Endothelial cell (in vitro differentiated cells): ENCODE measurements at regions not wholly inside any gene's neighbourhood (a gene's known extent, or its start where the extent isn't known, plus 50 kb on each side); places are given as distances from the start of the nearest gene placed in this dataset.

Experiments used
- DNase-seq: peaks from one replicate; pipeline ENCODE4 v3.0.0; 2021; ENCODE audit warnings: low spot score
- H3K27ac Mint-ChIP-seq: one replicate; pipeline ENCODE4 v1.8.0; 2021; ENCODE audit warnings: mixed read lengths, inconsistent platforms; ENCODE audit not compliant: unreplicated experiment
- H3K27me3 Mint-ChIP-seq: one replicate; pipeline ENCODE4 v1.8.0; 2021; ENCODE audit warnings: mild to moderate bottlenecking, moderate library complexity, mixed read lengths, inconsistent platforms; ENCODE audit not compliant: unreplicated experiment
- H3K36me3 Mint-ChIP-seq: one replicate; pipeline ENCODE4 v1.8.0; 2021; ENCODE audit warnings: mild to moderate bottlenecking, low read depth, mixed read lengths, inconsistent platforms; ENCODE audit not compliant: unreplicated experiment
- H3K4me1 Mint-ChIP-seq: one replicate; pipeline ENCODE4 v1.8.0; 2021; ENCODE audit warnings: mild to moderate bottlenecking, mixed read lengths, inconsistent platforms; ENCODE audit not compliant: unreplicated experiment
- H3K4me3 Mint-ChIP-seq: one replicate; pipeline ENCODE4 v1.8.0; 2021; ENCODE audit warnings: mild to moderate bottlenecking, mixed read lengths, inconsistent platforms; ENCODE audit not compliant: unreplicated experiment
- H3K9me3 Mint-ChIP-seq: one replicate; pipeline ENCODE4 v1.8.0; 2021; ENCODE audit warnings: mixed read lengths, inconsistent platforms; ENCODE audit not compliant: unreplicated experiment
- CTCF ChIP-seq: fragments of 200-600 bp; sonication (generic); IDR thresholded peaks from one replicate; pipeline ENCODE4 v1.5.0; 2021; ENCODE audit warnings: antibody characterized with exemption; ENCODE audit not compliant: unreplicated experiment

- Mint-ChIP-seq H3K4me1 (no peaks in the 10 kb centered on the region), H3K4me3 (no peak overlapping the region), H3K27me3 (no peaks in the 10 kb centered on the region), H3K9me3 (no peaks in the 10 kb centered on the region), H3K36me3 (no peaks in the 10 kb centered on the region), H3K27ac (no peak overlapping the region)
- no peak for TF ChIP-seq CTCF
- DNase-seq = no peak
Observed at GRCh38 chr1:96424877-96425276, 296.7 kb upstream of the PTBP2 start.

GRCh38 chr1:96425382-96426129 is 296.0 kb upstream of the PTBP2 start:
- TF ChIP-seq CTCF = no peak
- H3K9me3 Mint-ChIP-seq = no peaks in the 10 kb centered on the region
- no peak overlapping the region for H3K27ac Mint-ChIP-seq

DNA sequence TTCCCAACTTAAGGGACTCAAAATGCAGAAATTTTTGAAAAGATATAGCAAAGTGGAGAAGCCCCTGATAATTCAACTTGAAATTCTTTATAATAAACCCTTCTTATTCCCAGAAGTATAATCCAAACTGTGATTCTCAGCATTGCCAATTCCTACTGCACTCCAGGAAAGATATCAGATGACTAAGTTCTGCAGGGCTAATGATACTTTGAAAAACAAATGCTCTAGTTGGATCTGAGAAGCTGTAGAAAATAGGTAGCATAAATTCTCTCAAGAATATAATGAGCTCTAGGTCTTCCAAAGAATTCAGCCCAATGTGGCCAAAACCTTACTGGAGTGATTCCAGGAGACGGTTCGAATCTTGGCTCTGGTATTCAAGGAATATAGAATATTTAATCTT is 294.0 kb upstream of the PTBP2 start:
- DNase-seq = no peak
- no peak overlapping the region for H3K27ac Mint-ChIP-seq
- H3K4me3 Mint-ChIP-seq = no peak overlapping the region
- TF ChIP-seq CTCF = no peak
- no peaks in the 10 kb centered on the region for H3K4me1 Mint-ChIP-seq
- H3K9me3 Mint-ChIP-seq = no peaks in the 10 kb centered on the region
- H3K36me3 Mint-ChIP-seq = no peaks in the 10 kb centered on the region
- no peaks in the 10 kb centered on the region for H3K27me3 Mint-ChIP-seq

More at GRCh38 chr1:96425382-96426129, 296.0 kb upstream of the PTBP2 start:
- H3K4me3 Mint-ChIP-seq = no peak overlapping the region
- no peaks in the 10 kb centered on the region for H3K4me1 Mint-ChIP-seq
- no peaks in the 10 kb centered on the region for H3K27me3 Mint-ChIP-seq
- no peak for DNase-seq
- no peaks in the 10 kb centered on the region for H3K36me3 Mint-ChIP-seq

DNA sequence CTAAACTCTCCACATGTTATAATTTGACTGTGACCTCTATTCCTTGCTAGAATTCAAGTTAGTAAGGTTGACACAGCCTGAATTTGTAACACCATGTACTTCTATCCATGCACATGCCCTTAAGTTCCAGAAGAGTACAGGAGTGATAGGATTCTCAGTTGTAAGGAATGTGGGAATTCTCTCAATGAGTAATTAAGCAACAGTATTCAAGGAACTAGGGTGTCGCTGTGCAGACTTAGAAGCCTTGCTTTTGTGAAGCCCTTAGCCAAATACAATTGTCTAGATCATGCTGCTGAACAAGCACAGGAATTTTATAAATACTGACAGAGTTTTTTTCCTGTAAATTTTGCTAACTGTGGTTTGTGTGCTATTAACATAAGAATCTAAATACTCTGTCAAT is 276.3 kb upstream of the PTBP2 start:
- no peak overlapping the region for H3K4me3 Mint-ChIP-seq
- no peak for TF ChIP-seq CTCF
- no peaks in the 10 kb centered on the region for H3K36me3 Mint-ChIP-seq
- H3K27ac Mint-ChIP-seq = no peak overlapping the region
- no peak for DNase-seq
- H3K27me3 Mint-ChIP-seq = peaks cover 2% of the 10 kb centered on the region
- H3K9me3 Mint-ChIP-seq = peaks cover under 1% of the 10 kb centered on the region
- no peaks in the 10 kb centered on the region for H3K4me1 Mint-ChIP-seq

- no peak overlapping the region for H3K4me3 Mint-ChIP-seq
- no peak for DNase-seq
- TF ChIP-seq CTCF = no peak
- H3K4me1 Mint-ChIP-seq = no peaks in the 10 kb centered on the region
- H3K36me3 Mint-ChIP-seq = no peaks in the 10 kb centered on the region
- no peak overlapping the region for H3K27ac Mint-ChIP-seq
- no peaks in the 10 kb centered on the region for H3K9me3 Mint-ChIP-seq
- H3K27me3 Mint-ChIP-seq = peaks cover 2% of the 10 kb centered on the region
Observed at GRCh38 chr1:96464066-96464465, 257.5 kb upstream of the PTBP2 start.
